HCT116 (cell line): ENCODE measurements at regions not wholly inside any gene's neighbourhood (a gene's known extent, or its start where the extent isn't known, plus 50 kb on each side); places are given as distances from the start of the nearest gene placed in this dataset.

Experiments used
- ATAC-seq: fragments of 200-7000 bp; cut with Tn5 transposase; 2 replicates; pipeline ENCODE4 v1.9.1; 2020; ENCODE audit warnings: mild to moderate bottlenecking, moderate library complexity
- BruUV-seq: library from RNA; stranded (reverse); fragments of 400-500 nt; replicated peaks from 2 replicates; lab custom pipeline; 2021; lab: Mats Ljungman, UMichigan
- CTCF ChIA-PET: fragments of 300-600 bp; sonication (Branson Sonifier 250); formaldehyde crosslinking; loops from one replicate; lab custom pipeline; 2021; ENCODE audit warnings: antibody characterized with exemption; lab: Charles Lee
- POLR2A ChIA-PET: fragments of 300-600, 350-600 bp; sonication (Branson Sonifier 250); formaldehyde crosslinking; loops from one replicate; lab custom pipeline; 2021; ENCODE audit warnings: antibody characterized with exemption; lab: Charles Lee
- RAD21 ChIA-PET, 2 experiments: fragments of 300-600 bp; sonication (Branson Sonifier 250); formaldehyde crosslinking; loops; one replicate each; lab custom pipeline; 2023; ENCODE audit warnings: low total read pairs in 2 of 2; ENCODE audit not compliant: uncharacterized antibody in 2 of 2, unreplicated experiment in 2 of 2, low non-redundant PET in 1 of 2; lab: Charles Lee
- DNase-seq: peaks from one replicate; pipeline ENCODE4 v3.0.0-alpha.2; 2010; ENCODE audit warnings: low read depth, low spot score
- H2AFZ ChIP-seq: fragments of 200-600 bp; shearing (Covaris generic), sonication (generic); 2 replicates; pipeline ENCODE4 v1.6.1; 2017; ENCODE audit warnings: low read depth, mixed run types, mixed read lengths, antibody characterized with exemption, low read length; ENCODE audit not compliant: poor library complexity, severe bottlenecking
- H3K27ac ChIP-seq: 2 replicates; pipeline ENCODE4 v1.5.1; 2012; ENCODE audit warnings: low read depth, low read length
- H3K27me3 ChIP-seq: fragments of 200-600 bp; sonication (generic); 2 replicates; pipeline ENCODE4 v1.6.1; 2016; ENCODE audit warnings: mixed run types, low read length, mixed read lengths; ENCODE audit not compliant: insufficient read depth
- H3K36me3 ChIP-seq, 2 experiments: fragments of 200-500 bp in 1 of 2; fragments of 200-600 bp in 1 of 2; sonication (Bioruptor generic) in 1 of 2; sonication (generic) in 1 of 2; 2 replicates each; pipeline versions ENCODE4 v1.5.1 to v1.6.1; 2014 to 2016; ENCODE audit warnings: low read length in 2 of 2, inconsistent platforms in 1 of 2, mixed read lengths in 1 of 2, mixed run types in 1 of 2; ENCODE audit not compliant: insufficient read depth in 2 of 2, control insufficient read depth in 1 of 2
- H3K4me1 ChIP-seq, 2 experiments: fragments of 200-600 bp in 1 of 2; sonication (generic) in 1 of 2; 2 replicates each; pipeline versions ENCODE4 v1.5.1 to v1.6.1; 2012 to 2017; ENCODE audit warnings: low read length in 2 of 2, inconsistent platforms in 1 of 2, mild to moderate bottlenecking in 1 of 2, mixed read lengths in 1 of 2, mixed run types in 1 of 2, moderate library complexity in 1 of 2; ENCODE audit not compliant: insufficient read depth in 2 of 2, control insufficient read depth in 1 of 2
- H3K4me2 ChIP-seq: fragments of 200-600 bp; sonication (generic); 2 replicates; pipeline ENCODE4 v1.6.1; 2017; ENCODE audit warnings: mixed run types, low read length, mixed read lengths
- H3K4me3 ChIP-seq, 2 experiments: fragments of 200-600 bp in 1 of 2; sonication (generic) in 1 of 2; replicated peaks in 1 of 2; 2 replicates each; pipeline ENCODE4 v1.5.1; 2011 to 2016; ENCODE audit warnings: low read length in 2 of 2, control low read depth in 1 of 2, low read depth in 1 of 2, mild to moderate bottlenecking in 1 of 2, mixed read lengths in 1 of 2, mixed run types in 1 of 2
- H3K79me2 ChIP-seq: fragments of 200-600 bp; sonication (generic); 2 replicates; pipeline ENCODE4 v1.6.1; 2017; ENCODE audit warnings: mild to moderate bottlenecking, mixed run types, low read length, moderate library complexity, mixed read lengths; ENCODE audit not compliant: insufficient read depth
- H3K9ac ChIP-seq: fragments of 200-600 bp; sonication (generic); 2 replicates; pipeline ENCODE4 v1.6.1; 2016; ENCODE audit warnings: low read length, mixed read lengths
- H3K9me2 ChIP-seq: fragments of 200-600 bp; sonication (generic), shearing (Covaris generic); 2 replicates; pipeline ENCODE4 v1.6.1; 2017; ENCODE audit warnings: mixed run types, mild to moderate bottlenecking, moderate library complexity; ENCODE audit not compliant: insufficient read depth
- H3K9me3 ChIP-seq, 2 experiments: fragments of 200-500 bp in 1 of 2; fragments of 200-600 bp in 1 of 2; sonication (Bioruptor generic) in 1 of 2; sonication (generic) in 1 of 2; 2 replicates each; pipeline ENCODE4 v1.6.1; 2014 to 2017; ENCODE audit warnings: low read length in 2 of 2, mixed read lengths in 2 of 2, inconsistent platforms in 1 of 2, low read depth in 1 of 2, mild to moderate bottlenecking in 1 of 2, mixed run types in 1 of 2, moderate library complexity in 1 of 2; ENCODE audit not compliant: control insufficient read depth in 1 of 2, insufficient read depth in 1 of 2
- H4K20me1 ChIP-seq: fragments of 200-600 bp; sonication (generic), shearing (Covaris generic); 2 replicates; pipeline ENCODE4 v1.6.1; 2017; ENCODE audit warnings: mixed run types, mild to moderate bottlenecking, moderate library complexity; ENCODE audit not compliant: insufficient read depth
- CEBPB ChIP-seq: IDR thresholded peaks from 2 replicates; pipeline ENCODE4 v1.6.1; 2012; ENCODE audit warnings: low read depth
- EGR1 ChIP-seq: IDR thresholded peaks from 2 replicates; pipeline ENCODE4 v1.6.1; 2012; ENCODE audit warnings: low read depth
- ELF1 ChIP-seq: IDR thresholded peaks from 2 replicates; pipeline ENCODE4 v1.6.1; 2012; ENCODE audit warnings: low read depth, borderline replicate concordance
- EZH2 ChIP-seq: fragments of 200-600 bp; sonication (generic); IDR thresholded peaks from 2 replicates; pipeline ENCODE4 v1.6.1; 2017; ENCODE audit warnings: antibody characterized with exemption, mixed run types
- FOSL1 ChIP-seq: IDR thresholded peaks from 2 replicates; pipeline ENCODE4 v1.6.1; 2012; ENCODE audit warnings: low read depth
- MAX ChIP-seq: IDR thresholded peaks from 2 replicates; pipeline ENCODE4 v1.6.1; 2012
- POLR2AphosphoS5 ChIP-seq: IDR thresholded peaks from 2 replicates; pipeline ENCODE4 v1.6.1; 2011; ENCODE audit warnings: mild to moderate bottlenecking, low read depth, low read length, moderate library complexity
- RAD21 ChIP-seq: IDR thresholded peaks from 2 replicates; pipeline ENCODE4 v1.6.1; 2012; ENCODE audit warnings: low read depth, mild to moderate bottlenecking
- REST ChIP-seq: IDR thresholded peaks from 2 replicates; pipeline ENCODE4 v1.6.1; 2012; ENCODE audit warnings: low read depth
- SIN3A ChIP-seq: IDR thresholded peaks from 2 replicates; pipeline ENCODE4 v1.6.1; 2012; ENCODE audit warnings: low read depth
- SP1 ChIP-seq: IDR thresholded peaks from 2 replicates; pipeline ENCODE4 v1.6.1; 2012; ENCODE audit warnings: low read depth
- SRF ChIP-seq: IDR thresholded peaks from 2 replicates; pipeline ENCODE4 v1.6.1; 2012; ENCODE audit warnings: low read depth
- TCF7L2 ChIP-seq: IDR thresholded peaks from 2 replicates; pipeline ENCODE4 v1.7.0; 2011; ENCODE audit warnings: borderline replicate concordance, inconsistent platforms; ENCODE audit not compliant: insufficient read depth, insufficient read length; ENCODE audit errors: extremely low read depth
- YY1 ChIP-seq: IDR thresholded peaks from 2 replicates; pipeline ENCODE4 v1.6.1; 2011; ENCODE audit warnings: low read length, low read depth, moderate library complexity, mild to moderate bottlenecking; ENCODE audit not compliant: insufficient replicate concordance; ENCODE audit errors: extremely low read depth
- ZFX ChIP-seq: fragments of 450-650 bp; IDR thresholded peaks from 2 replicates; pipeline ENCODE4 v1.6.1; 2017
- ZNF274 ChIP-seq: fragments of 200-500 bp; sonication (Bioruptor generic); IDR thresholded peaks from 2 replicates; pipeline ENCODE4 v1.6.1; 2014; ENCODE audit warnings: mild to moderate bottlenecking, low read depth, low read length, inconsistent platforms
- intact Hi-C: fragments of 100-400 bp; cut with micrococcal nuclease; formaldehyde crosslinking; loops from 2 replicates; pipeline ENCODE4 v1.10.0; 2022
- TF ChIP-seq, protein P1 (sequence below): IDR thresholded peaks from 2 replicates; pipeline ENCODE4 v1.6.1; 2011; ENCODE audit warnings: mild to moderate bottlenecking, low read length, moderate library complexity; ENCODE audit not compliant: insufficient replicate concordance; ENCODE audit errors: extremely low read depth
- TF ChIP-seq, protein P2 (sequence below): IDR thresholded peaks from 2 replicates; pipeline ENCODE4 v1.6.1; 2012
- TF ChIP-seq, protein P3 (sequence below), 3 experiments: fragments of 200-600 bp in 1 of 3; sonication (generic) in 1 of 3; IDR thresholded peaks in 2 of 3; conservative IDR thresholded peaks in 1 of 3; 2 replicates each; pipeline ENCODE4 v1.5.1; 2012 to 2017; ENCODE audit warnings: low read depth in 2 of 3, low read length in 2 of 3, antibody characterized with exemption in 1 of 3, borderline replicate concordance in 1 of 3, control low read depth in 1 of 3, mild to moderate bottlenecking in 1 of 3, mixed read lengths in 1 of 3, mixed run types in 1 of 3, moderate library complexity in 1 of 3; ENCODE audit not compliant: insufficient read depth in 1 of 3

- Histone ChIP-seq H3K36me3 (no peaks in the 10 kb centered on the region), H3K79me2 (no peaks in the 10 kb centered on the region), H3K9me3 (no peaks in the 10 kb centered on the region), H3K9ac (no peak overlapping the region), H2AFZ (no peak overlapping the region), H3K4me3 (no peak overlapping the region), H3K4me1 (no peaks in the 10 kb centered on the region), H3K27me3 (no peaks in the 10 kb centered on the region), H3K9me2 (no peaks in the 10 kb centered on the region), H3K4me2 (no peak overlapping the region), H3K27ac (no peak overlapping the region), H4K20me1 (no peaks in the 10 kb centered on the region)
- DNase-seq (no peak), ATAC-seq (no peak)
- ChIA-PET POLR2A (no interaction called here), RAD21 (no interaction called here), CTCF (no interaction called here)
- intact Hi-C loops: no loop called here
- no TSS peak for BruUV-seq
- TF ChIP-seq MAX (no peak), POLR2AphosphoS5 (no peak), SRF (no peak), RAD21 (no peak), TCF7L2 (no peak), CEBPB (no peak), EZH2 (no peak), SIN3A (no peak), FOSL1 (no peak), ZNF274 (no peak), SP1 (no peak), YY1 (no peak), ZFX (no peak), REST (no peak), ELF1 (no peak), EGR1 (no peak)
- TF ChIP-seq, protein P1, sequence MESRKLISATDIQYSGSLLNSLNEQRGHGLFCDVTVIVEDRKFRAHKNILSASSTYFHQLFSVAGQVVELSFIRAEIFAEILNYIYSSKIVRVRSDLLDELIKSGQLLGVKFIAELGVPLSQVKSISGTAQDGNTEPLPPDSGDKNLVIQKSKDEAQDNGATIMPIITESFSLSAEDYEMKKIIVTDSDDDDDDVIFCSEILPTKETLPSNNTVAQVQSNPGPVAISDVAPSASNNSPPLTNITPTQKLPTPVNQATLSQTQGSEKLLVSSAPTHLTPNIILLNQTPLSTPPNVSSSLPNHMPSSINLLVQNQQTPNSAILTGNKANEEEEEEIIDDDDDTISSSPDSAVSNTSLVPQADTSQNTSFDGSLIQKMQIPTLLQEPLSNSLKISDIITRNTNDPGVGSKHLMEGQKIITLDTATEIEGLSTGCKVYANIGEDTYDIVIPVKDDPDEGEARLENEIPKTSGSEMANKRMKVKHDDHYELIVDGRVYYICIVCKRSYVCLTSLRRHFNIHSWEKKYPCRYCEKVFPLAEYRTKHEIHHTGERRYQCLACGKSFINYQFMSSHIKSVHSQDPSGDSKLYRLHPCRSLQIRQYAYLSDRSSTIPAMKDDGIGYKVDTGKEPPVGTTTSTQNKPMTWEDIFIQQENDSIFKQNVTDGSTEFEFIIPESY: no peak
- TF ChIP-seq, protein P2, sequence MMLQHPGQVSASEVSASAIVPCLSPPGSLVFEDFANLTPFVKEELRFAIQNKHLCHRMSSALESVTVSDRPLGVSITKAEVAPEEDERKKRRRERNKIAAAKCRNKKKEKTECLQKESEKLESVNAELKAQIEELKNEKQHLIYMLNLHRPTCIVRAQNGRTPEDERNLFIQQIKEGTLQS: no peak
- TF ChIP-seq, protein P3, sequence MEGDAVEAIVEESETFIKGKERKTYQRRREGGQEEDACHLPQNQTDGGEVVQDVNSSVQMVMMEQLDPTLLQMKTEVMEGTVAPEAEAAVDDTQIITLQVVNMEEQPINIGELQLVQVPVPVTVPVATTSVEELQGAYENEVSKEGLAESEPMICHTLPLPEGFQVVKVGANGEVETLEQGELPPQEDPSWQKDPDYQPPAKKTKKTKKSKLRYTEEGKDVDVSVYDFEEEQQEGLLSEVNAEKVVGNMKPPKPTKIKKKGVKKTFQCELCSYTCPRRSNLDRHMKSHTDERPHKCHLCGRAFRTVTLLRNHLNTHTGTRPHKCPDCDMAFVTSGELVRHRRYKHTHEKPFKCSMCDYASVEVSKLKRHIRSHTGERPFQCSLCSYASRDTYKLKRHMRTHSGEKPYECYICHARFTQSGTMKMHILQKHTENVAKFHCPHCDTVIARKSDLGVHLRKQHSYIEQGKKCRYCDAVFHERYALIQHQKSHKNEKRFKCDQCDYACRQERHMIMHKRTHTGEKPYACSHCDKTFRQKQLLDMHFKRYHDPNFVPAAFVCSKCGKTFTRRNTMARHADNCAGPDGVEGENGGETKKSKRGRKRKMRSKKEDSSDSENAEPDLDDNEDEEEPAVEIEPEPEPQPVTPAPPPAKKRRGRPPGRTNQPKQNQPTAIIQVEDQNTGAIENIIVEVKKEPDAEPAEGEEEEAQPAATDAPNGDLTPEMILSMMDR (IDR thresholded peaks at IDR 0.05 in 2 of 3, conservative IDR thresholded peaks at IDR 0.05 in 1 of 3; ENCODE audit: borderline replicate concordance in 1 of 3, insufficient read depth in 1 of 3, low read depth in 2 of 3, low read length in 2 of 3): no peak
Observed at GRCh38 chr6:1504465-1504864, 105.2 kb upstream of the FOXC1 start.
